ENCODE measurements at regions not wholly inside any gene's neighbourhood (a gene's known extent, or its start where the extent isn't known, plus 50 kb on each side); places are given as distances from the start of the nearest gene placed in this dataset.
"Not testable (repeated sequence)": the region's sequence is repeated elsewhere in the genome, so short reads cannot be mapped to it uniquely, and the experiment has no call there.

- no peak for DNase-seq
These were observed 615.6 kb downstream of the KCNH5 start for GRCh38 chr14:62429683-62430082.

GRCh38 chr14:62431496-62431895 lies 613.8 kb downstream of the KCNH5 start:
- DNase-seq: no peak

GRCh38 chr14:62432955-62433354 lies 612.3 kb downstream of the KCNH5 start:
- DNase-seq: no peak

- DNase-seq: no peak
These were observed 609.0 kb downstream of the KCNH5 start for GRCh38 chr14:62436261-62436660.

GRCh38 chr14:62439210-62439609 lies 606.0 kb downstream of the KCNH5 start:
- no peak for DNase-seq

- DNase-seq: peak; percentile 97
These were observed 601.5 kb downstream of the KCNH5 start for GRCh38 chr14:62443796-62444195.

- DNase-seq: no peak
These were observed 599.7 kb downstream of the KCNH5 start for GRCh38 chr14:62445570-62445969.

GRCh38 chr14:62451221-62451620 lies 594.0 kb downstream of the KCNH5 start:
- no peak for DNase-seq

GRCh38 chr14:62453226-62453625 lies 592.0 kb downstream of the KCNH5 start:
- no peak for DNase-seq

GRCh38 chr14:62455446-62455845 lies 589.8 kb downstream of the KCNH5 start:
- no peak for DNase-seq

- DNase-seq: no peak
These were observed 582.3 kb downstream of the KCNH5 start for GRCh38 chr14:62462988-62463387.

GRCh38 chr14:62468946-62469345 lies 576.3 kb downstream of the KCNH5 start:
- peak; percentile 79 for DNase-seq

- no peak for DNase-seq
These were observed 574.3 kb downstream of the KCNH5 start for GRCh38 chr14:62470935-62471334.

GRCh38 chr14:62491146-62491545 lies 554.1 kb downstream of the KCNH5 start:
- DNase-seq: no peak

GRCh38 chr14:62497708-62498107 lies 547.5 kb downstream of the KCNH5 start:
- no peak for DNase-seq

GRCh38 chr14:62501021-62501750 lies 544.1 kb downstream of the KCNH5 start:
- DNase-seq: no peak

GRCh38 chr14:62505045-62505444 lies 540.2 kb downstream of the KCNH5 start:
- no peak for DNase-seq

GRCh38 chr14:62521309-62521708 lies 523.9 kb downstream of the KCNH5 start:
- DNase-seq: not testable (repeated sequence)

GRCh38 chr14:62528296-62528695 lies 517.0 kb downstream of the KCNH5 start:
- DNase-seq: no peak

GRCh38 chr14:62532181-62532580 lies 513.1 kb downstream of the KCNH5 start:
- peak; percentile 65 for DNase-seq

GRCh38 chr14:62546862-62547474 lies 498.3 kb downstream of the KCNH5 start:
- peak; percentile 8 for DNase-seq

GRCh38 chr14:62557416-62557815 lies 487.8 kb downstream of the KCNH5 start:
- no peak for DNase-seq

- no peak for DNase-seq
These were observed 486.8 kb downstream of the KCNH5 start for GRCh38 chr14:62558451-62558850.

- DNase-seq: no peak
These were observed 460.0 kb downstream of the KCNH5 start for GRCh38 chr14:62585247-62585646.

GRCh38 chr14:62592877-62593276 lies 452.4 kb downstream of the KCNH5 start:
- DNase-seq: peak; percentile 10
